NCI-H2107 (cell line): ENCODE measurements at regions not wholly inside any gene's neighbourhood (a gene's known extent, or its start where the extent isn't known, plus 50 kb on each side); places are given as distances from the start of the nearest gene placed in this dataset.
"Not testable (repeated sequence)": the region's sequence is repeated elsewhere in the genome, so short reads cannot be mapped to it uniquely, and the experiment has no call there.

Experiments used
- DNase-seq: peaks from one replicate; lab custom pipeline; 2025; lab: John Stamatoyannopoulos, UW

- no peak for DNase-seq
These were observed 258.7 kb upstream of the LINC00305 start for GRCh38 chr18:64407606-64408005.

GRCh38 chr18:64405161-64405560 lies 256.3 kb upstream of the LINC00305 start:
- DNase-seq = no peak

- no peak for DNase-seq
These were observed 255.1 kb upstream of the LINC00305 start for GRCh38 chr18:64403784-64404503.

- no peak for DNase-seq
These were observed 253.7 kb upstream of the LINC00305 start for GRCh38 chr18:64402636-64403035.

- no peak for DNase-seq
These were observed 252.6 kb upstream of the LINC00305 start for GRCh38 chr18:64401268-64402060.

- no peak for DNase-seq
These were observed 250.7 kb upstream of the LINC00305 start for GRCh38 chr18:64399566-64399965.

- DNase-seq = no peak
These were observed 249.4 kb upstream of the LINC00305 start for GRCh38 chr18:64398320-64398719.

GRCh38 chr18:64392202-64392601 lies 243.3 kb upstream of the LINC00305 start:
- no peak for DNase-seq

GRCh38 chr18:64384101-64384500 lies 235.2 kb upstream of the LINC00305 start:
- DNase-seq = no peak

- no peak for DNase-seq
These were observed 231.2 kb upstream of the LINC00305 start for GRCh38 chr18:64380117-64380516.

GRCh38 chr18:64379662-64380061 lies 230.8 kb upstream of the LINC00305 start:
- no peak for DNase-seq

GRCh38 chr18:64377446-64377845 lies 228.6 kb upstream of the LINC00305 start:
- no peak for DNase-seq

GRCh38 chr18:64372850-64373249 lies 224.0 kb upstream of the LINC00305 start:
- no peak for DNase-seq

- DNase-seq = not testable (repeated sequence)
These were observed 221.0 kb upstream of the LINC00305 start for GRCh38 chr18:64369830-64370440.

GRCh38 chr18:64365106-64365505 lies 216.2 kb upstream of the LINC00305 start:
- no peak for DNase-seq

GRCh38 chr18:64337673-64338072 lies 188.8 kb upstream of the LINC00305 start:
- no peak for DNase-seq

- no peak for DNase-seq
These were observed 188.1 kb upstream of the LINC00305 start for GRCh38 chr18:64337018-64337417.

- DNase-seq = no peak
These were observed 185.9 kb upstream of the LINC00305 start for GRCh38 chr18:64334748-64335147.

- DNase-seq = no peak
These were observed 184.7 kb upstream of the LINC00305 start for GRCh38 chr18:64333584-64333983.

- no peak for DNase-seq
These were observed 183.9 kb upstream of the LINC00305 start for GRCh38 chr18:64332835-64333234.

GRCh38 chr18:64331419-64331818 lies 182.5 kb upstream of the LINC00305 start:
- DNase-seq = no peak

GRCh38 chr18:64330931-64331330 lies 182.0 kb upstream of the LINC00305 start:
- no peak for DNase-seq

GRCh38 chr18:64330161-64330560 lies 181.3 kb upstream of the LINC00305 start:
- no peak for DNase-seq
